SK-N-SH (cell line): ENCODE measurements at regions not wholly inside any gene's neighbourhood (a gene's known extent, or its start where the extent isn't known, plus 50 kb on each side); places are given as distances from the start of the nearest gene placed in this dataset.

Experiments used
- CTCF ChIA-PET: fragments of 300-600, 350-600 bp; formaldehyde crosslinking; extraction: SDS; loops from one replicate; lab custom pipeline; 2021; lab: Yijun Ruan, JAX
- POLR2A ChIA-PET: fragments of 350-600 bp; sonication (Branson Sonifier 250); formaldehyde crosslinking; extraction: SDS; loops from one replicate; lab custom pipeline; 2020; ENCODE audit warnings: antibody characterized with exemption, inconsistent platforms; lab: Yijun Ruan, JAX
- DNase-seq: peaks from one replicate; pipeline ENCODE4 v3.0.0; 2012
- H2AFZ ChIP-seq: fragments of 200-600 bp; sonication (generic); 2 replicates; pipeline ENCODE4 v1.8.1; 2016; ENCODE audit warnings: antibody characterized with exemption, mild to moderate bottlenecking, low read depth
- H3F3A ChIP-seq: fragments of 200-600 bp; sonication (generic); replicated peaks from 2 replicates; pipeline ENCODE3; 2016; ENCODE audit warnings: antibody characterized with exemption, mild to moderate bottlenecking; ENCODE audit not compliant: insufficient read depth
- H3K27ac ChIP-seq, 2 experiments: fragments of 200-500 bp in 1 of 2; fragments of 200-600 bp in 1 of 2; sonication (Bioruptor generic) in 1 of 2; sonication (generic), shearing (Covaris generic) in 1 of 2; 2 replicates each; pipeline versions ENCODE4 v1.5.1 to v1.6.1; 2014 to 2016; ENCODE audit warnings: low read depth in 2 of 2, inconsistent platforms in 1 of 2, low read length in 1 of 2, mild to moderate bottlenecking in 1 of 2, mixed read lengths in 1 of 2
- H3K27me3 ChIP-seq: fragments of 200-600 bp; sonication (generic), shearing (Covaris generic); 2 replicates; pipeline ENCODE4 v1.6.1; 2016; ENCODE audit warnings: mixed run types; ENCODE audit not compliant: insufficient read depth
- H3K36me3 ChIP-seq, 2 experiments: fragments of 200-500 bp in 1 of 2; fragments of 200-600 bp in 1 of 2; sonication (Bioruptor generic) in 1 of 2; sonication (generic) in 1 of 2; replicated peaks in 1 of 2; 2 replicates each; pipeline versions ENCODE3 to v1.5.1; 2014 to 2016; ENCODE audit warnings: low read length in 1 of 2, mild to moderate bottlenecking in 1 of 2; ENCODE audit not compliant: insufficient read depth in 2 of 2, control insufficient read depth in 1 of 2
- H3K4me1 ChIP-seq, 2 experiments: fragments of 200-500 bp in 1 of 2; fragments of 200-600 bp in 1 of 2; sonication (Bioruptor generic) in 1 of 2; sonication (generic), shearing (Covaris generic) in 1 of 2; 2 replicates each; pipeline versions ENCODE4 v1.5.1 to v1.6.1; 2014 to 2016; ENCODE audit warnings: low read depth in 1 of 2, low read length in 1 of 2, mixed run types in 1 of 2; ENCODE audit not compliant: insufficient read depth in 2 of 2, control insufficient read depth in 1 of 2
- H3K4me2 ChIP-seq: fragments of 200-600 bp; sonication (generic), shearing (Covaris generic); 2 replicates; pipeline ENCODE4 v1.6.1; 2017; ENCODE audit warnings: mixed run types
- H3K4me3 ChIP-seq, 2 experiments: fragments of 200-500 bp in 1 of 2; fragments of 200-600 bp in 1 of 2; sonication (Bioruptor generic) in 1 of 2; sonication (generic), shearing (Covaris generic) in 1 of 2; 2 replicates each; pipeline versions ENCODE4 v1.5.1 to v1.8.1; 2014 to 2016; ENCODE audit warnings: low read depth in 2 of 2, inconsistent platforms in 1 of 2, low read length in 1 of 2, mild to moderate bottlenecking in 1 of 2, mixed read lengths in 1 of 2, moderate library complexity in 1 of 2
- H3K79me2 ChIP-seq: fragments of 200-600 bp; sonication (generic); 2 replicates; pipeline ENCODE4 v1.8.1; 2017; ENCODE audit warnings: mild to moderate bottlenecking; ENCODE audit not compliant: insufficient read depth
- H3K9ac ChIP-seq: fragments of 200-600 bp; sonication (generic); 2 replicates; pipeline ENCODE4 v1.6.1; 2017; ENCODE audit warnings: mixed run types
- H3K9me2 ChIP-seq: fragments of 200-600 bp; sonication (generic); 2 replicates; pipeline ENCODE4 v1.6.1; 2017; ENCODE audit warnings: mixed run types
- H3K9me3 ChIP-seq: fragments of 200-600 bp; sonication (generic); 2 replicates; pipeline ENCODE4 v1.6.1; 2017; ENCODE audit warnings: mixed run types, mild to moderate bottlenecking, moderate library complexity
- H4K20me1 ChIP-seq: fragments of 200-600 bp; sonication (generic); 2 replicates; pipeline ENCODE4 v1.6.1; 2017; ENCODE audit warnings: mild to moderate bottlenecking, mixed run types; ENCODE audit not compliant: insufficient read depth
- FOSL2 ChIP-seq: IDR thresholded peaks from 2 replicates; pipeline ENCODE4 v1.4.0; 2012; ENCODE audit warnings: low read depth, mild to moderate bottlenecking, moderate library complexity, borderline replicate concordance
- FOXJ3 ChIP-seq: sonication (generic); formaldehyde crosslinking; IDR thresholded peaks from 2 replicates; pipeline ENCODE4 v1.5.1; 2020; ENCODE audit warnings: mild to moderate bottlenecking, missing genetic modification reagents
- IRF3 ChIP-seq: fragments of 150-350 bp; IDR thresholded peaks from 2 replicates; pipeline ENCODE4 v1.6.1; 2016; ENCODE audit warnings: mild to moderate bottlenecking, low read depth, low read length
- JUND ChIP-seq: IDR thresholded peaks from 2 replicates; pipeline ENCODE4 v1.4.0; 2012
- MEF2A ChIP-seq: IDR thresholded peaks from 2 replicates; pipeline ENCODE4 v1.4.0; 2012; ENCODE audit warnings: low read depth, borderline replicate concordance
- NRF1 ChIP-seq: IDR thresholded peaks from 2 replicates; pipeline ENCODE4 v1.6.1; 2012; ENCODE audit warnings: low read depth, mild to moderate bottlenecking, low read length
- REST ChIP-seq: IDR thresholded peaks from 2 replicates; pipeline ENCODE4 v1.6.1; 2012; ENCODE audit warnings: mild to moderate bottlenecking, low read depth, low read length, moderate library complexity
- RFX5 ChIP-seq: IDR thresholded peaks from 2 replicates; pipeline ENCODE4 v1.6.1; 2012; ENCODE audit warnings: mild to moderate bottlenecking, improper control_type of control experiment, low read length
- TEAD4 ChIP-seq: IDR thresholded peaks from 2 replicates; pipeline ENCODE4 v1.4.0; 2012; ENCODE audit warnings: mild to moderate bottlenecking, borderline replicate concordance; ENCODE audit not compliant: insufficient read depth
- ZBTB33 ChIP-seq: IDR thresholded peaks from 2 replicates; pipeline ENCODE4 v1.4.0; 2012; ENCODE audit warnings: low read depth, borderline replicate concordance
- WGBS: methylation state at CpG from one replicate; pipeline ENCODE4 v1.1.6; 2017; ENCODE audit warnings: low lambda C conversion rate; 5-methylcytosine and 5-hydroxymethylcytosine counted together

DNA sequence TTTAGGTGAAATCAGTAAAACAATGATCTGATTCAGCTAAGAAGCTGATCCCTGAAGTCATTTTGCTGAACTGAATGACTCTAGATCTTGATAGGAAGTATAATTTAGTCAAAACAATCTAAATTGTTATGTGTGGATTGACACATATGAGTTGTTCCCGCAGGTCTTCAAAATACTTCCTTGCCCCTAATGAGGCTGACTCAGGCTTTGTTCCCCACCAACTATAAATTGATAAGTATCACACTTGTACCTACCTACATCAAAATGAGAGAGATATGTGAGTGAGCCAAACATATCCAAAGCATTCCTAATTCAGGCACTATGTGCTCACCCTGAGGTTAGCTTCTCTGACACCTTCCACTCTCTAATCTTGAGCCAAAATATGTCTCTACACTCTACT lies 507.1 kb downstream of the PLPP3 start:
- H2AFZ ChIP-seq = no peak overlapping the region
- ChIA-PET CTCF (interaction anchor here (1.0 to 1.5 kb wide), 3 partner anchors 9 to 697 kb away, joined by 3 to 4 read pairs (median 3); no protein-coding TSS in a partner anchor), POLR2A (no interaction called here)
- 78% methylated on average over 1 of the region's 1 CpG for WGBS
- no peak overlapping the region for H3K4me3 ChIP-seq
- H3K9me3 ChIP-seq = no peaks in the 10 kb centered on the region
- no peak overlapping the region for H3K27ac ChIP-seq
- no peak overlapping the region for H3K4me2 ChIP-seq
- DNase-seq = no peak
- H3K79me2 ChIP-seq = no peaks in the 10 kb centered on the region
- H3K4me1 ChIP-seq = peaks cover 2 to 4% of the 10 kb centered on the region in 2 experiments; a peak in 2 of 4 replicates
- no peaks in the 10 kb centered on the region for H3K9me2 ChIP-seq
- H4K20me1 ChIP-seq = no peaks in the 10 kb centered on the region
- H3K27me3 ChIP-seq = no peaks in the 10 kb centered on the region
- no peak overlapping the region for H3K9ac ChIP-seq
- H3K36me3 ChIP-seq = no peaks in the 10 kb centered on the region
- H3F3A ChIP-seq = no peaks in the 10 kb centered on the region
- TF ChIP-seq TEAD4 (no peak), NRF1 (no peak), RFX5 (no peak), IRF3 (no peak)
- TF ChIP-seq, all 33 proteins: peak for 0

DNA sequence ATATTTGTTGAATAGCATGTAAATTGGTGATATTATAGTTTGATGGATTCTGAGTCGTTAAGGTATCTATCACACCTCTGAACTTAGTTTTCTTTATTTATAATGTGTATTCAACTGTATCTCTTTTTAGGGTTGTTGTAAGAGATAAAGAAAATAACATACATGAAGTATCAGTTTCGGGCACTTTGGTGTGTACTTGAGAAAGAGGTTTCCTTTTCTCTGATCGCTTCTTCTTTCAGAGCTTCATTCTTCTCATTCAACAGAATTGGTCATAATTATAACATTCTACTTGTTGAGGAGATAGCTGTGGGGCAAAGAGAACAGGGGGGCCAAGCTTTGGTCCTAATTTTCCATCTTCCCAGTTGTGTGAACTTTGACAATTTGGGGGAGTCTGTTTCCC lies 508.0 kb downstream of the PLPP3 start:
- Histone ChIP-seq H3K9me2 (no peaks in the 10 kb centered on the region), H3K4me3 (no peak overlapping the region), H4K20me1 (no peaks in the 10 kb centered on the region), H3K9me3 (no peaks in the 10 kb centered on the region), H3K27me3 (no peaks in the 10 kb centered on the region), H3K27ac (no peak overlapping the region; a peak in 1 of 4 replicates), H2AFZ (no peak overlapping the region), H3F3A (no peaks in the 10 kb centered on the region), H3K36me3 (no peaks in the 10 kb centered on the region), H3K4me1 (peaks cover 2 to 4% of the 10 kb centered on the region in 2 experiments; a peak in 2 of 4 replicates), H3K4me2 (no peak overlapping the region), H3K79me2 (no peaks in the 10 kb centered on the region), H3K9ac (no peak overlapping the region)
- WGBS = 93% methylated on average over 3 of the region's 3 CpGs
- CTCF ChIA-PET = interaction anchor here (1.5 kb wide), 1 partner anchor 8 kb away, joined by 3 read pairs; no protein-coding TSS in a partner anchor
- DNase-seq = no peak
- POLR2A ChIA-PET = no interaction called here
- TF ChIP-seq ZBTB33 (no peak), MEF2A (no peak), REST (no peak), JUND (no peak), FOXJ3 (no peak), FOSL2 (no peak)
